Epithelial cell of esophagus (primary cell): ENCODE measurements at regions not wholly inside any gene's neighbourhood (a gene's known extent, or its start where the extent isn't known, plus 50 kb on each side); places are given as distances from the start of the nearest gene placed in this dataset.
"Not testable (repeated sequence)": the region's sequence is repeated elsewhere in the genome, so short reads cannot be mapped to it uniquely, and the experiment has no call there.

ENCODE experiments used
- DNase-seq: peaks from one replicate; pipeline ENCODE4 v3.0.0; 2010; ENCODE audit warnings: low read depth
- H3K4me3 ChIP-seq: 2 replicates; pipeline ENCODE4 v1.5.1; 2011; ENCODE audit warnings: mild to moderate bottlenecking, low read length, control low read depth
- CTCF ChIP-seq: IDR thresholded peaks from 2 replicates; pipeline ENCODE4 v1.5.1; 2011; ENCODE audit warnings: low read depth, mild to moderate bottlenecking, low read length, control low read depth, inconsistent platforms; ENCODE audit not compliant: insufficient read depth; ENCODE audit errors: missing control alignments

GRCh38 chr9:117823576-117823975 is 119.4 kb downstream of the TLR4 start:
- no peak overlapping the region for H3K4me3 ChIP-seq
- no peak for TF ChIP-seq CTCF
- no peak for DNase-seq

- DNase-seq, result no peak
These were observed 121.6 kb downstream of the TLR4 start for GRCh38 chr9:117825609-117826347.

GRCh38 chr9:117826837-117827236 is 122.6 kb downstream of the TLR4 start:
- DNase-seq, result no peak
- no peak overlapping the region for H3K4me3 ChIP-seq
- TF ChIP-seq CTCF, result no peak

More at GRCh38 chr9:117825609-117826347, 121.6 kb downstream of the TLR4 start:
- no peak overlapping the region for H3K4me3 ChIP-seq
- no peak for TF ChIP-seq CTCF

- no peak overlapping the region for H3K4me3 ChIP-seq
- no peak for DNase-seq
These were observed 123.3 kb downstream of the TLR4 start for GRCh38 chr9:117827456-117827855.

GRCh38 chr9:117828466-117828865 is 124.3 kb downstream of the TLR4 start:
- no peak for TF ChIP-seq CTCF
- no peak for DNase-seq
- no peak overlapping the region for H3K4me3 ChIP-seq

More at GRCh38 chr9:117827456-117827855, 123.3 kb downstream of the TLR4 start:
- TF ChIP-seq CTCF, result no peak

- DNase-seq, result no peak
- no peak overlapping the region for H3K4me3 ChIP-seq
- TF ChIP-seq CTCF, result no peak
These were observed 131.6 kb downstream of the TLR4 start for GRCh38 chr9:117835798-117836197.

- TF ChIP-seq CTCF, result no peak
- H3K4me3 ChIP-seq, result no peak overlapping the region
- no peak for DNase-seq
These were observed 135.7 kb downstream of the TLR4 start for GRCh38 chr9:117839862-117840261.

- not testable (repeated sequence) for DNase-seq, H3K4me3 ChIP-seq
These were observed 147.7 kb downstream of the TLR4 start for GRCh38 chr9:117851836-117852461.
